Mucosa of descending colon (tissue), 3 donors: ENCODE measurements at regions not wholly inside any gene's neighbourhood (a gene's known extent, or its start where the extent isn't known, plus 50 kb on each side); places are given as distances from the start of the nearest gene placed in this dataset.

ENCODE experiments used
- ATAC-seq: fragments of 200-7000 bp; cut with Tn5 transposase; one replicate; pipeline ENCODE4 v1.9.1; 2020; ENCODE audit warnings: mild to moderate bottlenecking, moderate library complexity
- DNase-seq, 3 donors: peaks; one replicate each; pipeline ENCODE4 v3.0.0-alpha.2; 2020
- H3K36me3 ChIP-seq: fragments of 200-600 bp; one replicate; pipeline ENCODE4 v1.8.0; 2021; ENCODE audit warnings: low read depth, mild to moderate bottlenecking
- H3K4me1 ChIP-seq: fragments of 200-600 bp; one replicate; pipeline ENCODE4 v1.8.0; 2021; ENCODE audit warnings: low read depth, mild to moderate bottlenecking
- H3K4me3 ChIP-seq: fragments of 200-600 bp; one replicate; pipeline ENCODE4 v1.8.0; 2021; ENCODE audit warnings: mild to moderate bottlenecking
- H3K9me3 ChIP-seq: fragments of 200-600 bp; one replicate; pipeline ENCODE4 v1.8.0; 2021; ENCODE audit warnings: mild to moderate bottlenecking
- CTCF ChIP-seq: fragments of 200-600 bp; IDR thresholded peaks from one replicate; pipeline ENCODE4 v1.8.0; 2022; ENCODE audit warnings: antibody characterized with exemption, mild to moderate bottlenecking
- intact Hi-C, 2 donors: fragments of 100-400 bp; cut with DNase I in 1 of 2; cut with micrococcal nuclease in 1 of 2; formaldehyde crosslinking; loops; one replicate each; pipeline versions ENCODE4 v1.11.0 to v1.11.1; 2022; cut with DNase I, micrococcal nuclease
- donor health status: DM: no; HTN: no; CAD: no; lungs with moderate emphysema.
- donor health status: DM: no; HTN: no; CAD: no.
- donor health status: DM: no; HTN: yes; CAD: no.

- Histone ChIP-seq H3K4me1 (no peaks in the 10 kb centered on the region), H3K36me3 (no peaks in the 10 kb centered on the region), H3K9me3 (no peaks in the 10 kb centered on the region), H3K4me3 (no peak overlapping the region)
- ATAC-seq: no peak
- intact Hi-C loops: no loop called here
- DNase-seq: peak in 1 of 3 donors; percentile 24
- no peak for TF ChIP-seq CTCF
Observed at GRCh38 chr11:12598330-12599256, 75.6 kb upstream of the TEAD1 start.

DNA sequence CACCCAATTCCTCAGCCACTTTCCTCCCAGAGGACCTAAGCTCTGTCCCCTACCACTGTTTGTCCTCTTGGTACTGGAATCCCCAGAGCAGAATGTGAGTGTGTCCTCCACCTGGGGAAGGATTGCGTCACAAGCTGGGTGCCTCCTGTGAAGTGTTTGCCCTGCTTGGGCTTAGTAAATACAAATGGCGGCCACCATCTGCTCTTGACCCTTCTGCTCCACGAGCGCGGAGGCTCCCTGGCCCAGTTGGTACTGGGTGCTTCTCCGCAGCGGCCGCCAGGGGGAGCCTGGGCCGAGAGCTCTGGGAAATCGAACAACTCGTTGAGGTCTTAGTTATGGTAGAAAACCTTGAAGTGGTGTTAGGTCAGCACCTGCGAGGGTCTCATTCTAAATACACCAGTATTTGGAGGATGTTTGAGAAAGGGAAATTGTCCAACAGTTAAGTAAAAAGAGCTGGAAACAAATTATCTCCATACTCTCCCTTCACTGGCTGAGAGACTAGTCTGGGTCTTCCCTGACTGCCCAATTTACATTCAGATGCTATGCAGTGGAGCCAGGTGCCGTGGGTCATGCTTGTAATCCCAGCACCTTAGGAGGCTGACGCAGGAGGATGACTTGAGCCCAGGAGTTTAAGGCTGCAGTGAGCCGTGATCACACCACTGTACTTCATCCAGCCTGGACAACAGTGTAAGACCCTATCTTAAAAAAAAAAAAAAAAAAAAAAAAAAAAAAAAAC, 74.6 kb upstream of the TEAD1 start:
- DNase-seq: peak in 2 of 3 donors; percentile 62 to 65
- TF ChIP-seq CTCF: peak; percentile 53
- intact Hi-C loops: no loop called here
- no peak overlapping the region for H3K4me3 ChIP-seq
- H3K36me3 ChIP-seq: no peaks in the 10 kb centered on the region
- peak; percentile 54 for ATAC-seq
- H3K4me1 ChIP-seq: no peaks in the 10 kb centered on the region
- no peaks in the 10 kb centered on the region for H3K9me3 ChIP-seq

GRCh38 chr11:12600829-12601228, 73.4 kb upstream of the TEAD1 start:
- Histone ChIP-seq H3K4me1 (no peaks in the 10 kb centered on the region), H3K9me3 (no peaks in the 10 kb centered on the region), H3K4me3 (no peak overlapping the region), H3K36me3 (no peaks in the 10 kb centered on the region)
- no peak for TF ChIP-seq CTCF
- intact Hi-C loops: no loop called here
- DNase-seq (peak in 1 of 3 donors; percentile 7), ATAC-seq (peak; percentile 80)

DNA sequence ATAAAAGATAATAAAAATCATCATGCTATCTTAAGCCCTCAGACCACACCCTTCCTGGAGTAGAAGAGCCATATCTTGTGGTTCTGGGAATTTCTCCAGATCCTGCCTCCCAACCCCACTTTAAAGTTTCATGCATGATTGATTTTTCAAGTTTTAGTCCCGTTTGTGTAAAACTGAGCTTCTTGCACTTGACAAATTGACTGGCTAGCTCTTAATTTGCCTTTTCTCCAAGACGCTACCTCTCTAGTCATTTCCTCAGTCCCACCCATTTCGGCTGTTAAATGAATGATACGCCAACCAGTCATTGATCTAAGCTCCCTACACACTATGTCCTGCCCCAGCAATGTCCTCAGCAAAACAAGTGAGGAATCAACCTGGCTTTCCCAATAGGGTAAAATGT, 71.8 kb upstream of the TEAD1 start:
- ATAC-seq (no peak), DNase-seq (no peak)
- H3K4me3 ChIP-seq: no peak overlapping the region
- no peaks in the 10 kb centered on the region for H3K36me3 ChIP-seq
- intact Hi-C loops: no loop called here
- no peaks in the 10 kb centered on the region for H3K4me1 ChIP-seq
- H3K9me3 ChIP-seq: no peaks in the 10 kb centered on the region
- no peak for TF ChIP-seq CTCF

GRCh38 chr11:12603143-12604088, 70.8 kb upstream of the TEAD1 start:
- no peak for TF ChIP-seq CTCF
- intact Hi-C loops: no loop called here

More at GRCh38 chr11:12603143-12604088, 70.8 kb upstream of the TEAD1 start:
- Histone ChIP-seq H3K4me3 (no peak overlapping the region), H3K4me1 (no peaks in the 10 kb centered on the region), H3K36me3 (no peaks in the 10 kb centered on the region), H3K9me3 (no peaks in the 10 kb centered on the region)
- DNase-seq (no peak), ATAC-seq (no peak)
